DND-41 (cell line): ENCODE measurements at regions not wholly inside any gene's neighbourhood (a gene's known extent, or its start where the extent isn't known, plus 50 kb on each side); places are given as distances from the start of the nearest gene placed in this dataset.

ENCODE experiments used
- ATAC-seq: fragments of 200-7000 bp; cut with Tn5 transposase; 3 replicates; pipeline ENCODE4 v1.9.1; 2021; ENCODE audit warnings: low read depth; ENCODE audit not compliant: insufficient read depth
- DNase-seq: peaks from one replicate; pipeline ENCODE4 v3.0.0-alpha.2; 2020
- H2AFZ ChIP-seq: 2 replicates; pipeline ENCODE4 v1.6.0; 2012; ENCODE audit warnings: low read depth, low read length
- H3K27ac ChIP-seq: 2 replicates; pipeline ENCODE4 v1.5.1; 2012; ENCODE audit warnings: low read length, inconsistent platforms
- H3K27me3 ChIP-seq: fragments of 200-600 bp; sonication (generic); 2 replicates; pipeline ENCODE4 v1.6.0; 2012; ENCODE audit warnings: low read length, mild to moderate bottlenecking, inconsistent platforms; ENCODE audit not compliant: insufficient read depth, poor library complexity
- H3K36me3 ChIP-seq: 2 replicates; pipeline ENCODE4 v1.5.1; 2012; ENCODE audit warnings: low read length, inconsistent platforms; ENCODE audit not compliant: insufficient read depth
- H3K4me1 ChIP-seq: 2 replicates; pipeline ENCODE4 v1.5.1; 2012; ENCODE audit warnings: mild to moderate bottlenecking, low read length; ENCODE audit not compliant: insufficient read depth
- H3K4me2 ChIP-seq: 2 replicates; pipeline ENCODE4 v1.6.0; 2012; ENCODE audit warnings: mild to moderate bottlenecking, moderate library complexity, low read length, inconsistent platforms; ENCODE audit not compliant: insufficient read depth
- H3K4me3 ChIP-seq, 2 experiments: fragments of 200-600 bp in 1 of 2; shearing (Covaris generic) in 1 of 2; 2 replicates each; pipeline ENCODE4 v1.5.1; 2012 to 2016; ENCODE audit warnings: inconsistent platforms in 2 of 2, low read length in 2 of 2, mild to moderate bottlenecking in 2 of 2, low read depth in 1 of 2, moderate library complexity in 1 of 2
- H3K79me2 ChIP-seq: 2 replicates; pipeline ENCODE4 v1.6.0; 2012; ENCODE audit warnings: low read length, inconsistent platforms; ENCODE audit not compliant: insufficient read depth
- H3K9ac ChIP-seq: 2 replicates; pipeline ENCODE4 v1.6.0; 2012; ENCODE audit warnings: low read depth, mild to moderate bottlenecking, inconsistent platforms, low read length, moderate library complexity
- H3K9me3 ChIP-seq: 2 replicates; pipeline ENCODE4 v1.5.1; 2012; ENCODE audit warnings: low read length, moderate library complexity, mild to moderate bottlenecking, inconsistent platforms; ENCODE audit not compliant: insufficient read depth, severe bottlenecking
- H4K20me1 ChIP-seq: 2 replicates; pipeline ENCODE4 v1.6.0; 2012; ENCODE audit warnings: low read length; ENCODE audit not compliant: insufficient read depth
- EZH2 ChIP-seq: IDR thresholded peaks from 3 replicates; pipeline ENCODE4 v1.6.1; 2012; ENCODE audit warnings: borderline replicate concordance, low read depth, mild to moderate bottlenecking, moderate library complexity, low read length, inconsistent platforms; ENCODE audit not compliant: severe bottlenecking
- TF ChIP-seq, protein P1 (sequence below): IDR thresholded peaks from 2 replicates; pipeline ENCODE4 v1.5.1; 2012; ENCODE audit warnings: borderline replicate concordance, low read length, moderate library complexity, mild to moderate bottlenecking; ENCODE audit not compliant: poor library complexity, severe bottlenecking; ENCODE audit errors: extremely low read depth

DNA sequence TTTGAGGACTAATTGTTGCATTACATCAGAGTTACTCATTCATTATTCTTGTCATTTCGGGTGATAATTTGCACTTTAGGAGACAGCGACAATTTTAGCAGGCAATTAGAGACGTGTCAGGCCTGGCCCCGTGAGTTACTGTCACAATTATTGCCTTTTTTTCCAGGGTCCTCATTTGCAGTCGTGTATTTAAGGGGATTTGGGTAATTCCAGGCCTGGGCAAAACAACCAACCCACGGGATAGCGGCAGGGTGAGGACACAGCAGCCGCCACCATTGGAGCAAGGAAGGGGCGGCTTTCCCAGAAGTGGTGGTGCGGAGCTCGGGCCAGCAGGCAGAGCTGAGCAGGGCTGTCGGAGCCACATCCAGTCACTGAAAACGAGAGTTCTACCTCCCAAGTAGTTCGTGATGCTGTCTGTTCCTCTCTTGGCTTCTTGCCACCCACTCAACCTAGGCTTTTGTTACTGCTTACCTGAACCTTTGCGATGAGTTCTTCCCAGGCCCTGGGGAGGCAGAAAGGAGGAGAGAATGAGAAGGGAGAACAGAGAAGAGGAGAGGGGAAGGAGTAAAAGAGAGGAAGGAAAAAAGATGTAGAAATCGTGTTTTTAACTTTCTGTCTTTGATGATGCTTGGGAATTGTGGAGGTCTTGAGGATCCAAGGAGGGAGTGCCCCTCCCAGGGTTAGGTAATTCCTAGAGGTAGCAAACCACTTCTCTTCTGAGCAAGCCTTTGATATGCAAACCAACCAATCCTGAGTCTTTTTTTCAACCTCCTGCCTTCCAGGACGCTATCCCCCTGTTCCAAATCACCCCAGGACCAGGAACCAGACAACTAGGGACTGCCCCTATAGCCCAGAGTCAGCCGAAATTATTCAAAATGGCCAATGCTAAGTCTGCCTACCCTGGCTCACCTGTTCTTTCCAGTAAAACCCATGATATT, 236.1 kb downstream of the MIAT start:
- no peaks in the 10 kb centered on the region for H3K27me3 ChIP-seq
- no peaks in the 10 kb centered on the region for H3K9me3 ChIP-seq
- no peaks in the 10 kb centered on the region for H3K36me3 ChIP-seq
- H3K79me2 ChIP-seq: no peaks in the 10 kb centered on the region
- DNase-seq: no peak
- H3K4me3 ChIP-seq: no peak overlapping the region
- no peak for TF ChIP-seq EZH2
- TF ChIP-seq, protein P1, sequence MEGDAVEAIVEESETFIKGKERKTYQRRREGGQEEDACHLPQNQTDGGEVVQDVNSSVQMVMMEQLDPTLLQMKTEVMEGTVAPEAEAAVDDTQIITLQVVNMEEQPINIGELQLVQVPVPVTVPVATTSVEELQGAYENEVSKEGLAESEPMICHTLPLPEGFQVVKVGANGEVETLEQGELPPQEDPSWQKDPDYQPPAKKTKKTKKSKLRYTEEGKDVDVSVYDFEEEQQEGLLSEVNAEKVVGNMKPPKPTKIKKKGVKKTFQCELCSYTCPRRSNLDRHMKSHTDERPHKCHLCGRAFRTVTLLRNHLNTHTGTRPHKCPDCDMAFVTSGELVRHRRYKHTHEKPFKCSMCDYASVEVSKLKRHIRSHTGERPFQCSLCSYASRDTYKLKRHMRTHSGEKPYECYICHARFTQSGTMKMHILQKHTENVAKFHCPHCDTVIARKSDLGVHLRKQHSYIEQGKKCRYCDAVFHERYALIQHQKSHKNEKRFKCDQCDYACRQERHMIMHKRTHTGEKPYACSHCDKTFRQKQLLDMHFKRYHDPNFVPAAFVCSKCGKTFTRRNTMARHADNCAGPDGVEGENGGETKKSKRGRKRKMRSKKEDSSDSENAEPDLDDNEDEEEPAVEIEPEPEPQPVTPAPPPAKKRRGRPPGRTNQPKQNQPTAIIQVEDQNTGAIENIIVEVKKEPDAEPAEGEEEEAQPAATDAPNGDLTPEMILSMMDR: no peak
- H3K27ac ChIP-seq: no peak overlapping the region
- no peaks in the 10 kb centered on the region for H4K20me1 ChIP-seq
- no peak for ATAC-seq
- H3K4me2 ChIP-seq: no peak overlapping the region
- H3K4me1 ChIP-seq: no peaks in the 10 kb centered on the region
- H2AFZ ChIP-seq: no peak overlapping the region
- no peak overlapping the region for H3K9ac ChIP-seq

DNA sequence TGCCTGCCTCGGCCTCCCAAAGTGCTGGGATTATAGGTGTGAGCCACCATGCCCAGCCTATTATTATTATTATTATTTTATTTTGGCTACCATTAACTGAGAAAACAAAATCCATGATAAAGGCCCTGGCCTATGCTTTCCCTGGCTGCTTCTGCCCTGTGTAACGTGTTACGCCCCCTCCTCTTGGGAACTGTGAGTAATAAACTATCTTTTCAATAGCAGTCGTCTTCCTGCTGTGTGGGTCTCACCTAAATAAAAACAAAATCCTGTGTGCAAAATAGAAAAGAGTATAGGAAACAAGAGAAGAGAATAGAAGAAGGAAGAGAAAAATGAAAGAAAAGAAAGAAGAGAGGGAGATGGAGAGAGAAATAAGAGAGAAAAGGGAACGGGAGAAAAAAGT, 237.0 kb downstream of the MIAT start:
- H3K4me2 ChIP-seq: no peak overlapping the region

DNA sequence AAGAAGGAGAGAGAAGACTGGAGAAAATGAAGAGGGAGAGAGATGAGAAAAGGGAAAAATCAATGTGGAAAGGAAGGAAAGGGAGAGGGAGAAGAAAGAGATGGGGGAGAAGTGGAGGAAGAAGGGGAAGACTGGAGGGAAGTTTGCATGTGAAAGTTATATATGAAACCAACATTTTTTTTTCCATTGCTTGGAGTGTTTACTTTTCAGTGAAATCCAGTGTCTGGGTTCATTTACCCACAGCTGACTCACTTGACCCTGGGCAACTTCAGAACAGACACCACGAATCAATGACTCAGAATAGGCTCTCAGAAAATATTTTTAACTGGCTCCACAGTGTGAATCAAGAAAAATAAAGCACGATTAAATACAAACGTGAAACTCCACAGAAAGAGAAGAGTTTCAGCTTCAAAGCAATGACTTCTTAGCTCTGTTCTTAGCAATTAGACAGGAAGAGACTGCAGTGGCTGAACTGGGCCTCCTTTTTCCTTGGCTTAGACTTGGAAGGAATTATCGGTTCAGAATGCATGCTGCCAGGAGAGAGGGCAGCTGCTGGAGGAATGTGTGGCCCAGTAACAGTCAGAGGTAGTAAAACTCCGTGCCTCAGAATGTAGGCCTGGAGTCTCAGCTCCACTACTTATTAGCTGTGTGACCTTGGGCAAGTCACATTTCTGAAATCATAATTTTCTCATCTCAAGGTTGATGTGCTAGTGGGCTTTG, 237.5 kb downstream of the MIAT start:
- Histone ChIP-seq H3K36me3 (no peaks in the 10 kb centered on the region), H2AFZ (no peak overlapping the region), H4K20me1 (no peaks in the 10 kb centered on the region; the same call in 1 of the 2 replicates), H3K27me3 (no peaks in the 10 kb centered on the region), H3K79me2 (no peaks in the 10 kb centered on the region), H3K4me2 (no peak overlapping the region), H3K4me1 (no peaks in the 10 kb centered on the region), H3K4me3 (no peak overlapping the region), H3K9ac (no peak overlapping the region), H3K27ac (no peak overlapping the region), H3K9me3 (no peaks in the 10 kb centered on the region)
- ATAC-seq: no peak
- TF ChIP-seq, protein P1: no peak
- TF ChIP-seq EZH2: no peak
- DNase-seq: no peak

More for the DNA sequence above, 237.0 kb downstream of the MIAT start:
- ATAC-seq (no peak), DNase-seq (no peak)
- Histone ChIP-seq H3K9me3 (no peaks in the 10 kb centered on the region), H3K79me2 (no peaks in the 10 kb centered on the region), H3K9ac (no peak overlapping the region), H3K27ac (no peak overlapping the region), H3K27me3 (no peaks in the 10 kb centered on the region), H2AFZ (no peak overlapping the region), H3K36me3 (no peaks in the 10 kb centered on the region), H3K4me1 (no peaks in the 10 kb centered on the region), H4K20me1 (no peaks in the 10 kb centered on the region), H3K4me3 (no peak overlapping the region)
- TF ChIP-seq, protein P1: no peak
- TF ChIP-seq EZH2: no peak
